ENCODE measurements at regions not wholly inside any gene's neighbourhood (a gene's known extent, or its start where the extent isn't known, plus 50 kb on each side); places are given as distances from the start of the nearest gene placed in this dataset.

GRCh38 chr19:31610018-31610417 lies 260.8 kb upstream of the TSHZ3 start:
- Mint-ChIP-seq H3K4me3 (ENCODE audit: unreplicated experiment) (no peak overlapping the region), H3K27me3 (ENCODE audit: low read depth, unreplicated experiment) (peaks cover 73% of the 10 kb centered on the region), H3K36me3 (ENCODE audit: low read depth, unreplicated experiment) (no peaks in the 10 kb centered on the region), H3K27ac (ENCODE audit: unreplicated experiment) (no peak overlapping the region), H3K4me1 (ENCODE audit: low read depth, unreplicated experiment) (no peaks in the 10 kb centered on the region), H3K9me3 (ENCODE audit: unreplicated experiment) (peaks cover 10% of the 10 kb centered on the region)
- no peaks in the 10 kb centered on the region for H3K9me3 ChIP-seq (ENCODE audit: insufficient read depth, low read depth, low read length)
- no peaks in the 10 kb centered on the region for H4K20me1 ChIP-seq (ENCODE audit: insufficient read depth, low read length)
- peaks cover 3% of the 10 kb centered on the region for H3K27me3 ChIP-seq (ENCODE audit: insufficient read depth, low read length)
- no peak for FAIRE-seq
- H2AFZ ChIP-seq (ENCODE audit: low read depth, low read length), result no peak overlapping the region
- no peak for TF ChIP-seq CTCF (IDR thresholded peaks at IDR 0.05; ENCODE audit: insufficient read depth, low read depth, low read length)
- no peak for TF ChIP-seq EZH2 (IDR thresholded peaks at IDR 0.05; ENCODE audit: insufficient read depth, low read length)
- no peak overlapping the region for H3K4me2 ChIP-seq (ENCODE audit: low read length)
- H3K9ac ChIP-seq (ENCODE audit: low read length), result no peak overlapping the region
- H3K79me2 ChIP-seq (ENCODE audit: insufficient read depth, low read length), result no peaks in the 10 kb centered on the region
- no peaks in the 10 kb centered on the region for H3K4me1 ChIP-seq (ENCODE audit: insufficient read depth, low read length)
- H3K36me3 ChIP-seq (ENCODE audit: insufficient read depth, low read length), result no peaks in the 10 kb centered on the region
- no peak for DNase-seq (ENCODE audit: low read depth)
- H3K27ac ChIP-seq (ENCODE audit: low read depth, low read length), result no peak overlapping the region
- no peak overlapping the region for H3K4me3 ChIP-seq (ENCODE audit: insufficient read depth, low read depth, low read length)

- H3K9me3 ChIP-seq (ENCODE audit: insufficient read depth, low read depth, low read length), result no peaks in the 10 kb centered on the region
- H3K27me3 ChIP-seq (ENCODE audit: insufficient read depth, low read length), result peaks cover 3% of the 10 kb centered on the region
- H3K4me1 ChIP-seq (ENCODE audit: insufficient read depth, low read length), result no peaks in the 10 kb centered on the region
- H3K4me1 Mint-ChIP-seq (ENCODE audit: low read depth, unreplicated experiment), result peaks cover 6% of the 10 kb centered on the region
- no peak overlapping the region for H3K27ac ChIP-seq (ENCODE audit: low read depth, low read length)
- no peak overlapping the region for H3K4me2 ChIP-seq (ENCODE audit: low read length)
- TF ChIP-seq EZH2 (IDR thresholded peaks at IDR 0.05; ENCODE audit: insufficient read depth, low read length), result no peak
- no peak for TF ChIP-seq CTCF (IDR thresholded peaks at IDR 0.05; ENCODE audit: insufficient read depth, low read depth, low read length)
- peaks cover 8% of the 10 kb centered on the region for H3K9me3 Mint-ChIP-seq (ENCODE audit: unreplicated experiment)
- H3K36me3 Mint-ChIP-seq (ENCODE audit: low read depth, unreplicated experiment), result no peaks in the 10 kb centered on the region
- H3K79me2 ChIP-seq (ENCODE audit: insufficient read depth, low read length), result no peaks in the 10 kb centered on the region
- H3K27me3 Mint-ChIP-seq (ENCODE audit: low read depth, unreplicated experiment), result peaks cover 61% of the 10 kb centered on the region
- no peaks in the 10 kb centered on the region for H3K36me3 ChIP-seq (ENCODE audit: insufficient read depth, low read length)
- no peak overlapping the region for H3K9ac ChIP-seq (ENCODE audit: low read length)
- DNase-seq (ENCODE audit: low read depth) (no peak), FAIRE-seq (no peak)
- no peak overlapping the region for H3K4me3 ChIP-seq (ENCODE audit: insufficient read depth, low read depth, low read length)
- no peak overlapping the region for H3K27ac Mint-ChIP-seq (ENCODE audit: unreplicated experiment)
- no peak overlapping the region for H2AFZ ChIP-seq (ENCODE audit: low read depth, low read length)
- H3K4me3 Mint-ChIP-seq (ENCODE audit: unreplicated experiment), result no peak overlapping the region
- no peaks in the 10 kb centered on the region for H4K20me1 ChIP-seq (ENCODE audit: insufficient read depth, low read length)
Measured at GRCh38 chr19:31611046-31611877, 262.0 kb upstream of the TSHZ3 start.

- H3K27me3 Mint-ChIP-seq (ENCODE audit: low read depth, unreplicated experiment), result peaks cover 55% of the 10 kb centered on the region
- H3K4me1 Mint-ChIP-seq (ENCODE audit: low read depth, unreplicated experiment), result peaks cover 6% of the 10 kb centered on the region
- no peaks in the 10 kb centered on the region for H3K4me1 ChIP-seq (ENCODE audit: insufficient read depth, low read length)
- H3K27me3 ChIP-seq (ENCODE audit: insufficient read depth, low read length), result peaks cover 3% of the 10 kb centered on the region
- no peaks in the 10 kb centered on the region for H3K79me2 ChIP-seq (ENCODE audit: insufficient read depth, low read length)
- H4K20me1 ChIP-seq (ENCODE audit: insufficient read depth, low read length), result no peaks in the 10 kb centered on the region
- no peaks in the 10 kb centered on the region for H3K9me3 ChIP-seq (ENCODE audit: insufficient read depth, low read depth, low read length)
- DNase-seq (ENCODE audit: low read depth), result no peak
- no peak for TF ChIP-seq CTCF (IDR thresholded peaks at IDR 0.05; ENCODE audit: insufficient read depth, low read depth, low read length)
- no peak for TF ChIP-seq EZH2 (IDR thresholded peaks at IDR 0.05; ENCODE audit: insufficient read depth, low read length)
- no peak overlapping the region for H3K27ac Mint-ChIP-seq (ENCODE audit: unreplicated experiment)
- H2AFZ ChIP-seq (ENCODE audit: low read depth, low read length), result no peak overlapping the region
- FAIRE-seq, result no peak
- peaks cover 6% of the 10 kb centered on the region for H3K9me3 Mint-ChIP-seq (ENCODE audit: unreplicated experiment)
- H3K4me3 Mint-ChIP-seq (ENCODE audit: unreplicated experiment), result no peak overlapping the region
- H3K27ac ChIP-seq (ENCODE audit: low read depth, low read length), result no peak overlapping the region
- no peaks in the 10 kb centered on the region for H3K36me3 ChIP-seq (ENCODE audit: insufficient read depth, low read length)
- no peak overlapping the region for H3K4me3 ChIP-seq (ENCODE audit: insufficient read depth, low read depth, low read length)
- H3K4me2 ChIP-seq (ENCODE audit: low read length), result no peak overlapping the region
- no peak overlapping the region for H3K9ac ChIP-seq (ENCODE audit: low read length)
- no peaks in the 10 kb centered on the region for H3K36me3 Mint-ChIP-seq (ENCODE audit: low read depth, unreplicated experiment)
Measured at GRCh38 chr19:31612873-31613272, 263.6 kb upstream of the TSHZ3 start.

Measured in astrocyte (in vitro differentiated cells and primary cell).